Islet precursor cell (in vitro differentiated cells): ENCODE measurements at regions not wholly inside any gene's neighbourhood (a gene's known extent, or its start where the extent isn't known, plus 50 kb on each side); places are given as distances from the start of the nearest gene placed in this dataset.
A peak's percentile ranks its signal among the peaks of the same experiment; 100 is the strongest.

ENCODE experiments used
- DNase-seq: peaks from one replicate; pipeline ENCODE4 v3.0.0-alpha.2; 2018

DNA sequence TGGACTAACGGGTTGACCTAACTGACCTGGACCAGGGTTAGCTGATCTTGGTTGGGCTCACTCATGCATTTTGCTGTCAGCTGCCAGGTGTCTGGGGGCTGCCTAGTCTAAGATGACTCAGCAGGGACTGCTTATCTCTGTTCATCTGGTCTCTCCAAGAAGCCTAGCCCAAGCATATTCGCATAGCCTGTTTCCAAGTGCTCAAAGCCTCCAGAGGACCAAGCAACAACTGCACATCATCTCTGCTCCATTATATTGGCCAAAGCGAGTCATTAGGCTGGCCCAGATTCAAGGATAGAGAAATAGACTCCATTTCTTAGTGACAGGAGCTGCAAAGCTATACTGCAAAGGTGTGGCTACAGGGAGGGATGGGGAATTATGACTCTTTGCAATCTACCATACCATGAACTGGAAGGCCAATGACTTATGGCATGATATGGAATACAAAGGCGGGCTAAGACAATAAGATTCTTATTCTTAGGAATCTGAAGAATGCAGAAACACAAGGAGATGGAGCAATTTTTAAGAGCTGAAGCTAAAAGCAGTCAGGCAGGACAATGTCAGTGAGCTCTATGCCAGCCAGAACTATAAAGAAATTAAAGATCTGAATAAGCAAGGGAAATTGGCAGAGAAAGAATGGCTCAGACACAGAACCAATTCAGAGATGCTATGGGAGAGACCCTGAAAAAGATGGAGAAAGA is 194.6 kb upstream of the FSCB start:
- peak; percentile 77 for DNase-seq

GRCh38 chr14:44700694-44701093 is 193.6 kb upstream of the FSCB start:
- no peak for DNase-seq

- DNase-seq = no peak
Measured at GRCh38 chr14:44700184-44700583, 193.1 kb upstream of the FSCB start.

GRCh38 chr14:44699391-44699790 is 192.3 kb upstream of the FSCB start:
- DNase-seq = no peak

- DNase-seq = no peak
Measured at GRCh38 chr14:44669496-44669895, 162.4 kb upstream of the FSCB start.

GRCh38 chr14:44663136-44663535 is 156.1 kb upstream of the FSCB start:
- DNase-seq = no peak

DNA sequence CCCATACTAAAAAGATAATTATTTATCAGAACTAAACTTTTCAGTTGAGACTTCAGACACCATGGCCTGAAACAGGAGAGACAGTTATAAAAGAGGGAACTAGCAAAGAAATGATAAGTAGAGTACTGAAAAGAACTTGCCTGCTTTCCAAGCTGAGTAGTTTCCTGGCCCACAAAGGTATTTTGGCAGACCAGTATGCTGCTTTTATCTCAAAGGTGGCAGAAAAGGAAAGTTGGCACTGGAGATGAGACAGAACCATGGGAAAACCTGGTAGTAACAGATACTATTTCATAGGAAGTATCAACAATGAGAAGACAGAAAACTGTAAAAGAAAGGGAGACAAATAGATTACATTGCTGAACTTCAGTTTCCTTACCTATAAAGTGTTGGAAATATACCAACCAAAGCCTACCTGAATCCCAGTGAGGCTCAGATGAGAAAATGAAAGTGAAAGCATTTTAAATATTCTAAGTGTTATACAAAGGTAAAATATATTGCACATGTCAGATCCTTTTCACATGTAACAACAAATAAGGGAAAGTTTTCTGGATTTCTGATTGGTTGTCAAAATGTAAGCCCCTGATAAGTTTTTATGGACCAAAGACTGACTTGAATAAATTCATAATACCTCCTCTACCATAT is 155.3 kb upstream of the FSCB start:
- DNase-seq = no peak

- DNase-seq = no peak
Measured at GRCh38 chr14:44658389-44658696, 151.3 kb upstream of the FSCB start.

DNA sequence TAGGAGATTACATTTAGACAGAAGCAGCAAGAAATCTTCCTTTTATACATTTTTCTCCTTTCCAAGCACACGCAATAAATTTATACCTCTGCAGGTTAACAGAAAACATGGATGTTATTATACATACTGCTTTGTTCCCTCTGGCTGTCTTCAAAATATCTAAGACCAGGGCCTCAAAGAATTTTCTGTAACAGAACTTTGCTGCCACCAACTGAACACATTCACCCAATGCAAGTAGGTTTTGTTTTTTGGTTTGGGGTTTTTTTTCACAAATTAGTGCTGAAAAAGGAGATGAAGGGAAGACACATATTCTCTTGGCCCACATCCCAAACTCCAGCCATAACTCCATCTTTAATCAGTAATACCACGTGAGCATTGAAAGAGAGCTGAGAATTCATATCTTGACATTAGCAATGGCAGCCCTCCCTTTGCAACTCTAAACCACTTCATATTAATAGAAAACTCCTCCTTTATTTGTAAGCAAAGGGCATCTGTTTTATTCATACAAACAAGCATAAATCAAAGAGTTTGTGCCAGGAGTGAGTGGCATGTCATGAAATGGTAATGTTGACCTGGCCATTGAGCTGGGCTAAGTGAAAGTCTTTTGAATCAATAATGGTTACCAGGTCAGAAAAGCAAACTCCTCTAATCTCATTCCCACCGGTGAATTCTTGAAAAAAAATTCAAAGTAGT is 150.8 kb upstream of the FSCB start:
- no peak for DNase-seq

DNA sequence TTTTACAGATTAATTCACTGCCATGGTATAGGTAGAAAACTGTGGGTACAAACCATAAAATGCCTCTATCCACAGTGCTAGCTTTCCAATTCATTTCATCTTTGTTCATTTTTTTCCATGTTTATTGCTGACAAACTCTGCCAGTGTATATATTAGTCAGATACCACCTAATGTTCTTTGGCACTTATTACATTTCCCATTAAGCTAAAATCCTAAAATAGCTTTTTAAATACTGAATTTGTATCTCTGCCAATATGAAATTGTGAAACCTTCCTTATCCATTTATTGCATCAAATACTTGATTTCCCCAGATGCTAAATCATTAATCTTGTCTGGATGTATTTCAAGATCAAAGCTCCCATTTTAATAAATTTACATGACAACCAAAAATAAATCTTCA is 150.1 kb upstream of the FSCB start:
- DNase-seq = no peak

DNA sequence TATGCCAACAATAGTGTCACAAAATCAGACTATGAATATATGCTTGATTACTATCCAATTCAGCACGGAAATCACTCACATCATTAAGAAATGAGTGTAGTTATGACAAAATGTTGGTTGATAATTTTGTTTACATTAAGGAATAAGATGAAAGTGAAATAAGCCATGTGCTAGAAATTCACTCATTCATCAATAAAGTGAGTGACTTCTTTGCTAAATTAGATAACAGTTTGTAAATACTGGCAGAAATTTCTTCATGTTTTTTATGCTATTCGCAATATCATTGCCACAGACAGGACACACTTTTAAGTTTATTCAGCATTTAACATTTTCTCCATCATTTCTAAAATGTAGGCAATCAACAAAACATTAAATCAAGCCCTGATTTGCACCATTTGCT is 147.5 kb upstream of the FSCB start:
- no peak for DNase-seq

DNA sequence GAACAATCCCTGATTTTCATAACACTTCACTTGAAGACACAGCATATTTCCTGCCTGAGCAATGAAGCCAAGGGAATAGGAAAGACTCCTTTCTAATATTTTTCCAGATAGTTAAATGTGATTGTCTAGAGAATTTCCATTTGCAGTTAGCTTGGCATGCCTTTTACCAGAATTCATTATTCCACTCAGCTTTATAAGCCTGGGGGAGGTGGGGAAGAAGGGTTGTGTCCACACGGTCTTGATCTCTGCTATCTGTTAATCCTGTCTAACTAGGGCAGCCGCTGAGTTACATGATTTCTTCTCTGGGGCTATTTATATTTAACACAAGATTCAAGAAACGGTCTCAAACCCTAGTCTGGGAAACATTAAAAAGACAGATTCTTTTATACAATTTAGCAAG is 146.6 kb upstream of the FSCB start:
- DNase-seq = no peak

- no peak for DNase-seq
Measured at GRCh38 chr14:44652640-44653039, 145.6 kb upstream of the FSCB start.

DNA sequence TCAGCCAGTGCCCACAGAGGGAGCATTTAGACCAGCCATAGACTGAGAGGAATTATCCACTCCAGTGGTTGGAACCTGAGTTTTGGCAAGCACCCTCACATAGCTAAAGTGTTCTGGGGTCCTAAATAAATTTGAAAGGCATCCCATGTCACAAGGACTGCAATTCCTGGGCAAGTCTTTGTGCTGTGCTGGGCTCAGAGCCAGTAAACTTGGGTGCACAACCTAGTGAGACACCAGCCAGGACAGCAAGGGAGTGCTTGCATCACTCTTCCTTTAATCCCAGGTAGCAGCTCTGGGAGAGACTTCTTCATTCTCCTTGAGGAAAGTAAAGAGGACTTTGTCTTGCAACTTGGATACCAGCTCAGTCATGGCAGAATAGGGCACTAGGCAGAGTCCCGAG is 142.0 kb upstream of the FSCB start:
- DNase-seq = no peak

DNA sequence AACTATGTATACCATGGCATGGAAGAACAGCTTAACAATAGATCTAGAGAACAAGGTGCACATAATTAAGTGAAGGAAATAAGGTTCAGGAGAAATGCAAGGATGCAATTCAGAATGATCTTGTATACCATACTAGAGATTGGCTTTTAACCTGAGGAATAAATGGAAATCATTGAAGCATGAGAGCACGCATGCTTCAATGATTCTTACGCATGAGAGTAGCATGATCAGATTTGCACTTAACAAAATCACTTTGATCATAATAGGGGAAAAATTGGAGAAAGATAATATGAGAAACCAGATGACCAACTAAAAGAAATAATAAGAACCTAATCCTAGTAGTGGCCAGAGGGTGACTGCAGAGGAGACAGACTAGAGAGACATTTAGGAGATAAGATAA is 133.3 kb upstream of the FSCB start:
- DNase-seq = no peak

DNA sequence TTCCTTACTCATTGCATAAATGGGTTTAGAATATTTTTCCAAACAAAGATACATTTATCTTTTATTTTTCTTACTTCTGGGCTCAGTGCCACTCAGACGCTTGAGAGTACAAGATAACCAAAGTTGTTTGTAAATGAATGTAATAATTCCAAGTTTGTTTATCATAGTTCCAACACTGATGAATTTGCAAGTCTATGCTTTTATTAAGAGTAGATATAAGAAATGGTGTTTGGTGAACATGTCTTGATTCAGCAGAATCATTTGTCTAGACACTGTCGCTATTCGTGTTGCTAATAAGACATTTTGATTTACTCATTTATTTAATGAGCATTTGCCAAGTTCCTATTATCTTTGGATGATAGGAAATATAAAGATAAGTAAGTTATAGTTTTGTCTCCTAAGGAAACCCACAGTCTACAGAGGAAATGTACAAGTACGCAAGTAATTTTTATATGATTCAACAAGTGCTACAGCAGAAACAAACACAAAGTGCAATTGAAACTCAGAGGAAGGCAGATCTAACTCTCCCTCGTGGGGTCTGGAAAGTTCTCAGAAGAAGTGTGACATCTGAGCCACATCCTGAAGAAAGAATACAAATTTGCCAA is 132.8 kb upstream of the FSCB start:
- no peak for DNase-seq

DNA sequence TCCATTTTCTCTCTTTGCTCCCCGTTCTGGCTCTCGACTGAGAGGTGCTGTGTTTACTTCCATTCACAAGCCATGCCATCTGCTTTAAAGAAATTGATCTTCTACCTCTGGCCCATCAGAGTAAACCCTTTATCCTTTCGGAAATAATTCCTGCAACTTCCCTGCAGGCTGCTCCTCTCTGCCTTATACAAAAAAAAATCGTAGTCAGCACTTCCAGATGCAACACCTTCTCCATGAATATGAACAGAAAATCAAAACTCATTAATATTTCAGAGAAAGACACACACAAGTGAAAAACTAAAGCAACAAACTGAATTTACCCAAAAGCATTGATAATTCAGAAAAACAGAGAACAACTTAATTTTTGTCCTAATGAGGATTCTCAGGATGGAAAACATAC is 127.6 kb upstream of the FSCB start:
- DNase-seq = no peak

- no peak for DNase-seq
Measured at GRCh38 chr14:44626423-44626822, 119.3 kb upstream of the FSCB start.

DNA sequence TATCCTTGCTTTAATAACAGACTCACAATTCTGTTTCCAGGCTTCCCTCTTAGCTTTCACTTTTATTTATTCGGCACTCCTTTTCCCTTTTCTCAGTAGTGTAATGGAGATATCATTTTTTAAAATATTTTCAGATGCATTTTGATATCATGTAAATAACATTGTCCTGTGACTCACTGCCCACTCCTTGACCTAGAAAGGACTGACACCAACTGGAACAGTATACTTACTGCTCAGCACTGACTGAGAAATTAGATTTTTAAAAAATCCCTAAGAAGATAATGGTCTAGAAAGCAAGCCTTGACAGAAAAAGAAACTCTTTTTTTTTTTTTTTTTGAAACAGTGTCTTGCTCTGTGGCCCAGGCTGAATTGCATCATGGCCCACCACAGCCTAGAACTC is 118.0 kb upstream of the FSCB start:
- DNase-seq = no peak

DNA sequence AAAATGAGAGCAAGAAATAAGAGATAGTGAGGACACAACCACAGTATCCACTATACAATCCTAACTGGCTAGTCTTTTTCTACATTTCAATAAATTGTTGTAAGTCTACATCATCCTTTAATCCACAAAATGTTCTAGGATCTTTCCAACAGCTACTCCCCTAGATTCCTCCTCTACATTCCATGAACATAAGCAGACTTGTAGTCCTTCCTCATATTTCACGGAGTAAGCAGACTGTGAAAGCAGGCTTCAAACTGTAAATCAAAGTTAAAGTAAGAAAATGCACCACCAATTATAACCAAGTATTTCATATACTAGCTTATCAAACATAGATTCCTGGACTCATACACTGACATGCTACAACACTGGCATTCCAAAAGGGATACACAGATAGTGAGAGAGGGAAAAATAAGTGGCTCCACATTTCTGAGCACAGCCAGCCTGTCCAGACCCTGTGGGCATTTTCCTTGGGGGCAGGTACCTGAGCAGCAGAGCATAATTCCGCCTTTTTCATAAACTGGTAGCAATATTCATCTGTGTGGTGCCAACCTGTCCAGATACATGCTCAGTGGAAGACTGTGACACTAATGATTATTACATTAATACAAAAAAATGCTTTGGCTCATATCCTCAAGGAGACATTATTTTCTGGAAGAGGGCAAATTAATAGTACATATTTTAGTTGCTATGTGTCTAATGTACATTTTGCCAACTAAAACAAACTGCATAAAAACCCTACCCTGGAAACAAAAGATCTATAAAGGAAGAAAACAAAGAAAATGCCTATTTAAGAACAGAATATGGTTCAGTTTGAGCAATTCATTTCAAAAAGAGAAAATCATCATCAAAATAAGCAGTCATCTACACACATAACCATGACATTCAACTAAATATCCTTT is 113.3 kb upstream of the FSCB start:
- no peak for DNase-seq

- no peak for DNase-seq
Measured at GRCh38 chr14:44616204-44616603, 109.1 kb upstream of the FSCB start.

DNA sequence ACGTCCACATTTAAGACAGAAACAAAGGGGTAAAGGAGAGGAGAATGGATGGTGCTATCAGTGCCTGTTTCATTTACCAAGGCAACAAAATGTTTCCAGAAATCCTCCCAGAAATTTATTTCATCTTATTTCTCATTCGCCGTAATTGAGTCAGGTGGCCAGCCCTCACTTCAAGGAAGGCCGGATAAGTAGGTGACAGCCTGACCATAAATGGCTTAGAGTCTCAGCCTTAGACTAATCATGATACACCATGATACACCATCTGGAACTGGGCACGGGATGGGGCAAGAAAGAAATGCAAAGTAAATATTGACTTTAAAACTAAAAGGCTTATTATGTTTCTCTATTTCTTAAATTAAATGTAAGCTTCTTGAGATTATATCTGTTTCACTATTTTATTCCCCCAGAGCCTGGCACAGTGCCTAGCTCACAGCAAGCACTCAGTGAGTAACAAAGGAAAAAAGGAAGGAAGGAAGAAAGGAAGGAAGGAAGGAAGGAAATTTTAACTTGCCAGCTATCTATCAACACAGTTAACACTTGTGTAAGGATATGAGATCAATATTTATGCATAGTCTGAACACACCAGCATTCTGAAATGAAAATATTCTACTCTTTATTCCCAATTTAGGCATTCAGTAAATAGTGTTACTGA is 106.1 kb upstream of the FSCB start:
- no peak for DNase-seq

DNA sequence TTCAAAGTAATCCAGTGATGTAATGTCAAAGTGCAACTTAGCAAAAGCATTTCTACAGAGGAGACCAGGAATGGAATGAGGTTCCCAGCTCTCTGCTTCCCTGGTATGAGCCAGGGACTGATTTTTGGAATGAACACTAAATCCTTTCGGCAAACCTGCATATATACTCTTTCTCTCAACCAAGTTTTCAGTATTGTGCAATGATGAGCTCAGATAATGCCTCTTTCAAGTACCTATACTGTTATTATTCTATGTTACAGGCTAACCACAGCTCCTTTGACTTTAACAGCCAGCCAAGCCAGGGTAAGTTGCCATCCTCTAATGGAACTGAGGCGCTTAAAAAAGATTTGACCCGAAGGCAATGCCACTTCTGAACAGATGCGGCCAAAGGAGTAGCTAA is 104.9 kb upstream of the FSCB start:
- DNase-seq = no peak
